ENCODE measurements at regions not wholly inside any gene's neighbourhood (a gene's known extent, or its start where the extent isn't known, plus 50 kb on each side); places are given as distances from the start of the nearest gene placed in this dataset.

- TF ChIP-seq SMAD4 (CRISPR knock-in tag; IDR thresholded peaks at IDR 0.05) (no peak), CTCF (IDR thresholded peaks at IDR 0.05) (no peak), PREB (CRISPR knock-in tag; IDR thresholded peaks at IDR 0.05; ENCODE audit: borderline replicate concordance) (no peak), AFF4 (CRISPR knock-in tag; IDR thresholded peaks at IDR 0.05; ENCODE audit: borderline replicate concordance) (no peak), ESRRA (CRISPR knock-in tag; IDR thresholded peaks at IDR 0.05; ENCODE audit: borderline replicate concordance) (no peak), NR3C1 (CRISPR knock-in tag; conservative IDR thresholded peaks at IDR 0.05; ENCODE audit: low read depth) (no peak), NFYB (CRISPR knock-in tag; conservative IDR thresholded peaks at IDR 0.05; ENCODE audit: low read depth) (no peak), ZBTB21 (CRISPR knock-in tag; IDR thresholded peaks at IDR 0.05; ENCODE audit: borderline replicate concordance) (no peak), KAT7 (CRISPR knock-in tag; IDR thresholded peaks at IDR 0.05; ENCODE audit: borderline replicate concordance) (no peak), USF1 (CRISPR knock-in tag; IDR thresholded peaks at IDR 0.05) (no peak), ZBTB43 (CRISPR knock-in tag; IDR thresholded peaks at IDR 0.05) (no peak), TEAD4 (CRISPR knock-in tag; IDR thresholded peaks at IDR 0.05) (no peak)
- TF ChIP-seq, protein P1, sequence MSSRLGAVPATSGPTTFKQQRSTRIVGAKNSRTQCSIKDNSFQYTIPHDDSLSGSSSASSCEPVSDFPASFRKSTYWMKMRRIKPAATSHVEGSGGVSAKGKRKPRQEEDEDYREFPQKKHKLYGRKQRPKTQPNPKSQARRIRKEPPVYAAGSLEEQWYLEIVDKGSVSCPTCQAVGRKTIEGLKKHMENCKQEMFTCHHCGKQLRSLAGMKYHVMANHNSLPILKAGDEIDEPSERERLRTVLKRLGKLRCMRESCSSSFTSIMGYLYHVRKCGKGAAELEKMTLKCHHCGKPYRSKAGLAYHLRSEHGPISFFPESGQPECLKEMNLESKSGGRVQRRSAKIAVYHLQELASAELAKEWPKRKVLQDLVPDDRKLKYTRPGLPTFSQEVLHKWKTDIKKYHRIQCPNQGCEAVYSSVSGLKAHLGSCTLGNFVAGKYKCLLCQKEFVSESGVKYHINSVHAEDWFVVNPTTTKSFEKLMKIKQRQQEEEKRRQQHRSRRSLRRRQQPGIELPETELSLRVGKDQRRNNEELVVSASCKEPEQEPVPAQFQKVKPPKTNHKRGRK (CRISPR knock-in tag; IDR thresholded peaks at IDR 0.05; ENCODE audit: borderline replicate concordance), result no peak
- TF ChIP-seq, protein P2, sequence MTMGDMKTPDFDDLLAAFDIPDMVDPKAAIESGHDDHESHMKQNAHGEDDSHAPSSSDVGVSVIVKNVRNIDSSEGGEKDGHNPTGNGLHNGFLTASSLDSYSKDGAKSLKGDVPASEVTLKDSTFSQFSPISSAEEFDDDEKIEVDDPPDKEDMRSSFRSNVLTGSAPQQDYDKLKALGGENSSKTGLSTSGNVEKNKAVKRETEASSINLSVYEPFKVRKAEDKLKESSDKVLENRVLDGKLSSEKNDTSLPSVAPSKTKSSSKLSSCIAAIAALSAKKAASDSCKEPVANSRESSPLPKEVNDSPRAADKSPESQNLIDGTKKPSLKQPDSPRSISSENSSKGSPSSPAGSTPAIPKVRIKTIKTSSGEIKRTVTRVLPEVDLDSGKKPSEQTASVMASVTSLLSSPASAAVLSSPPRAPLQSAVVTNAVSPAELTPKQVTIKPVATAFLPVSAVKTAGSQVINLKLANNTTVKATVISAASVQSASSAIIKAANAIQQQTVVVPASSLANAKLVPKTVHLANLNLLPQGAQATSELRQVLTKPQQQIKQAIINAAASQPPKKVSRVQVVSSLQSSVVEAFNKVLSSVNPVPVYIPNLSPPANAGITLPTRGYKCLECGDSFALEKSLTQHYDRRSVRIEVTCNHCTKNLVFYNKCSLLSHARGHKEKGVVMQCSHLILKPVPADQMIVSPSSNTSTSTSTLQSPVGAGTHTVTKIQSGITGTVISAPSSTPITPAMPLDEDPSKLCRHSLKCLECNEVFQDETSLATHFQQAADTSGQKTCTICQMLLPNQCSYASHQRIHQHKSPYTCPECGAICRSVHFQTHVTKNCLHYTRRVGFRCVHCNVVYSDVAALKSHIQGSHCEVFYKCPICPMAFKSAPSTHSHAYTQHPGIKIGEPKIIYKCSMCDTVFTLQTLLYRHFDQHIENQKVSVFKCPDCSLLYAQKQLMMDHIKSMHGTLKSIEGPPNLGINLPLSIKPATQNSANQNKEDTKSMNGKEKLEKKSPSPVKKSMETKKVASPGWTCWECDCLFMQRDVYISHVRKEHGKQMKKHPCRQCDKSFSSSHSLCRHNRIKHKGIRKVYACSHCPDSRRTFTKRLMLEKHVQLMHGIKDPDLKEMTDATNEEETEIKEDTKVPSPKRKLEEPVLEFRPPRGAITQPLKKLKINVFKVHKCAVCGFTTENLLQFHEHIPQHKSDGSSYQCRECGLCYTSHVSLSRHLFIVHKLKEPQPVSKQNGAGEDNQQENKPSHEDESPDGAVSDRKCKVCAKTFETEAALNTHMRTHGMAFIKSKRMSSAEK (CRISPR knock-in tag; IDR thresholded peaks at IDR 0.05; ENCODE audit: borderline replicate concordance), result no peak
Measured at GRCh38 chr13:73635166-73635787, 498.9 kb downstream of the KLF12 start.

Data from WTC11 (cell line).